Kidney glomerular epithelial cell (primary cell): ENCODE measurements at regions not wholly inside any gene's neighbourhood (a gene's known extent, or its start where the extent isn't known, plus 50 kb on each side); places are given as distances from the start of the nearest gene placed in this dataset.

Source experiments
- DNase-seq: peaks from one replicate; lab custom pipeline; 2025; lab: John Stamatoyannopoulos, UW

GRCh38 chr22:49031746-49032330 lies 795.8 kb downstream of the BRD1 start:
- no peak for DNase-seq

GRCh38 chr22:49028111-49028510 lies 799.6 kb downstream of the BRD1 start:
- DNase-seq = no peak

- DNase-seq = no peak
Observed at GRCh38 chr22:49027368-49027670, 800.4 kb downstream of the BRD1 start.

GRCh38 chr22:49026494-49027367 lies 800.9 kb downstream of the BRD1 start:
- DNase-seq = no peak

- DNase-seq = no peak
Observed at GRCh38 chr22:49025791-49026493, 801.7 kb downstream of the BRD1 start.

GRCh38 chr22:49024775-49025440 lies 802.8 kb downstream of the BRD1 start:
- DNase-seq = no peak

- DNase-seq = no peak
Observed at GRCh38 chr22:49023879-49024774, 803.5 kb downstream of the BRD1 start.

- DNase-seq = no peak
Observed at GRCh38 chr22:49023161-49023878, 804.4 kb downstream of the BRD1 start.

- no peak for DNase-seq
Observed at GRCh38 chr22:49022816-49023160, 804.9 kb downstream of the BRD1 start.

GRCh38 chr22:49021926-49022815 lies 805.5 kb downstream of the BRD1 start:
- DNase-seq = no peak

GRCh38 chr22:49021131-49021925 lies 806.3 kb downstream of the BRD1 start:
- no peak for DNase-seq

- no peak for DNase-seq
Observed at GRCh38 chr22:49019737-49020713, 807.6 kb downstream of the BRD1 start.

- no peak for DNase-seq
Observed at GRCh38 chr22:49018601-49019000, 809.1 kb downstream of the BRD1 start.

- no peak for DNase-seq
Observed at GRCh38 chr22:49017482-49018329, 810.0 kb downstream of the BRD1 start.

- DNase-seq = no peak
Observed at GRCh38 chr22:49016909-49017481, 810.7 kb downstream of the BRD1 start.
